ENCODE measurements at regions not wholly inside any gene's neighbourhood (a gene's known extent, or its start where the extent isn't known, plus 50 kb on each side); places are given as distances from the start of the nearest gene placed in this dataset.

DNA sequence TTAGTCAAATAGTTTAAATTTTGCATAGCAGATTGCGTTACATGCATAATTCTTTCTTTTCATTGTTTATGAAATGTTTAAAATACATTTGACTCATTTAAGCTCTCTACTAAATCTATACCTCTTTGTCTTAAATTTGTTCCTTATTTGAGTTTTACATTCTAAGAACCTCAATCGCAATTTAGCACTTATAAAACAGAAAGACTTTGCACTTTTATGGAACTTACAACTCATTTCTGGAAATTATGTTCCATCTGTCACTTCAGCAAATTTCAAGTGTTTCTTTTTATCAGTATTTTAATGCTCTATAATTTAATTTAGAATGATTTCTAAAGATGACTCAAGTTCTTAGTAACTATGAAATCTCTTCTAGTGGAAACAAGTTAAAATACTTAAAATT lies 1505.8 kb upstream of the SPRY2 start:
- ATAC-seq = no peak
- H3K36me3 Mint-ChIP-seq (ENCODE audit: low read depth) = no peaks in the 10 kb centered on the region
- H3K27me3 Mint-ChIP-seq (ENCODE audit: insufficient read depth, low read depth, poor library complexity) = no peaks in the 10 kb centered on the region
- no peak for DNase-seq (ENCODE audit: low spot score)
- Histone ChIP-seq H4K20me1 (replicated peaks; ENCODE audit: insufficient read depth) (no peaks in the 10 kb centered on the region), H3K27ac (ENCODE audit: low read depth) (no peak overlapping the region), H2AFZ (no peak overlapping the region), H3K4me3 (no peak overlapping the region), H3K36me3 (ENCODE audit: insufficient read depth) (no peaks in the 10 kb centered on the region), H3K4me1 (ENCODE audit: insufficient read depth) (peaks cover 7% of the 10 kb centered on the region), H3F3A (replicated peaks; ENCODE audit: low read depth) (no peaks in the 10 kb centered on the region), H3K9me2 (ENCODE audit: insufficient read depth) (no peaks in the 10 kb centered on the region), H3K4me2 (no peak overlapping the region), H3K27me3 (ENCODE audit: insufficient read depth) (no peaks in the 10 kb centered on the region), H3K79me2 (replicated peaks; ENCODE audit: insufficient read depth) (no peaks in the 10 kb centered on the region)
- no peak for TF ChIP-seq JUNB (IDR thresholded peaks at IDR 0.05; ENCODE audit: unreplicated experiment)
- TF ChIP-seq POLR2AphosphoS5 (IDR thresholded peaks at IDR 0.05; ENCODE audit: low read depth) = no peak
- TF ChIP-seq EZH2phosphoT487 (IDR thresholded peaks at IDR 0.05; ENCODE audit: unreplicated experiment) = no peak
- TF ChIP-seq EZH2 (IDR thresholded peaks at IDR 0.05; ENCODE audit: low read depth, unreplicated experiment) = no peak
- TF ChIP-seq, protein P1, sequence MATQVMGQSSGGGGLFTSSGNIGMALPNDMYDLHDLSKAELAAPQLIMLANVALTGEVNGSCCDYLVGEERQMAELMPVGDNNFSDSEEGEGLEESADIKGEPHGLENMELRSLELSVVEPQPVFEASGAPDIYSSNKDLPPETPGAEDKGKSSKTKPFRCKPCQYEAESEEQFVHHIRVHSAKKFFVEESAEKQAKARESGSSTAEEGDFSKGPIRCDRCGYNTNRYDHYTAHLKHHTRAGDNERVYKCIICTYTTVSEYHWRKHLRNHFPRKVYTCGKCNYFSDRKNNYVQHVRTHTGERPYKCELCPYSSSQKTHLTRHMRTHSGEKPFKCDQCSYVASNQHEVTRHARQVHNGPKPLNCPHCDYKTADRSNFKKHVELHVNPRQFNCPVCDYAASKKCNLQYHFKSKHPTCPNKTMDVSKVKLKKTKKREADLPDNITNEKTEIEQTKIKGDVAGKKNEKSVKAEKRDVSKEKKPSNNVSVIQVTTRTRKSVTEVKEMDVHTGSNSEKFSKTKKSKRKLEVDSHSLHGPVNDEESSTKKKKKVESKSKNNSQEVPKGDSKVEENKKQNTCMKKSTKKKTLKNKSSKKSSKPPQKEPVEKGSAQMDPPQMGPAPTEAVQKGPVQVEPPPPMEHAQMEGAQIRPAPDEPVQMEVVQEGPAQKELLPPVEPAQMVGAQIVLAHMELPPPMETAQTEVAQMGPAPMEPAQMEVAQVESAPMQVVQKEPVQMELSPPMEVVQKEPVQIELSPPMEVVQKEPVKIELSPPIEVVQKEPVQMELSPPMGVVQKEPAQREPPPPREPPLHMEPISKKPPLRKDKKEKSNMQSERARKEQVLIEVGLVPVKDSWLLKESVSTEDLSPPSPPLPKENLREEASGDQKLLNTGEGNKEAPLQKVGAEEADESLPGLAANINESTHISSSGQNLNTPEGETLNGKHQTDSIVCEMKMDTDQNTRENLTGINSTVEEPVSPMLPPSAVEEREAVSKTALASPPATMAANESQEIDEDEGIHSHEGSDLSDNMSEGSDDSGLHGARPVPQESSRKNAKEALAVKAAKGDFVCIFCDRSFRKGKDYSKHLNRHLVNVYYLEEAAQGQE (IDR thresholded peaks at IDR 0.05; ENCODE audit: unreplicated experiment) = no peak
- no peak for TF ChIP-seq STAT1 (IDR thresholded peaks at IDR 0.05; ENCODE audit: unreplicated experiment)
- TF ChIP-seq, protein P2, sequence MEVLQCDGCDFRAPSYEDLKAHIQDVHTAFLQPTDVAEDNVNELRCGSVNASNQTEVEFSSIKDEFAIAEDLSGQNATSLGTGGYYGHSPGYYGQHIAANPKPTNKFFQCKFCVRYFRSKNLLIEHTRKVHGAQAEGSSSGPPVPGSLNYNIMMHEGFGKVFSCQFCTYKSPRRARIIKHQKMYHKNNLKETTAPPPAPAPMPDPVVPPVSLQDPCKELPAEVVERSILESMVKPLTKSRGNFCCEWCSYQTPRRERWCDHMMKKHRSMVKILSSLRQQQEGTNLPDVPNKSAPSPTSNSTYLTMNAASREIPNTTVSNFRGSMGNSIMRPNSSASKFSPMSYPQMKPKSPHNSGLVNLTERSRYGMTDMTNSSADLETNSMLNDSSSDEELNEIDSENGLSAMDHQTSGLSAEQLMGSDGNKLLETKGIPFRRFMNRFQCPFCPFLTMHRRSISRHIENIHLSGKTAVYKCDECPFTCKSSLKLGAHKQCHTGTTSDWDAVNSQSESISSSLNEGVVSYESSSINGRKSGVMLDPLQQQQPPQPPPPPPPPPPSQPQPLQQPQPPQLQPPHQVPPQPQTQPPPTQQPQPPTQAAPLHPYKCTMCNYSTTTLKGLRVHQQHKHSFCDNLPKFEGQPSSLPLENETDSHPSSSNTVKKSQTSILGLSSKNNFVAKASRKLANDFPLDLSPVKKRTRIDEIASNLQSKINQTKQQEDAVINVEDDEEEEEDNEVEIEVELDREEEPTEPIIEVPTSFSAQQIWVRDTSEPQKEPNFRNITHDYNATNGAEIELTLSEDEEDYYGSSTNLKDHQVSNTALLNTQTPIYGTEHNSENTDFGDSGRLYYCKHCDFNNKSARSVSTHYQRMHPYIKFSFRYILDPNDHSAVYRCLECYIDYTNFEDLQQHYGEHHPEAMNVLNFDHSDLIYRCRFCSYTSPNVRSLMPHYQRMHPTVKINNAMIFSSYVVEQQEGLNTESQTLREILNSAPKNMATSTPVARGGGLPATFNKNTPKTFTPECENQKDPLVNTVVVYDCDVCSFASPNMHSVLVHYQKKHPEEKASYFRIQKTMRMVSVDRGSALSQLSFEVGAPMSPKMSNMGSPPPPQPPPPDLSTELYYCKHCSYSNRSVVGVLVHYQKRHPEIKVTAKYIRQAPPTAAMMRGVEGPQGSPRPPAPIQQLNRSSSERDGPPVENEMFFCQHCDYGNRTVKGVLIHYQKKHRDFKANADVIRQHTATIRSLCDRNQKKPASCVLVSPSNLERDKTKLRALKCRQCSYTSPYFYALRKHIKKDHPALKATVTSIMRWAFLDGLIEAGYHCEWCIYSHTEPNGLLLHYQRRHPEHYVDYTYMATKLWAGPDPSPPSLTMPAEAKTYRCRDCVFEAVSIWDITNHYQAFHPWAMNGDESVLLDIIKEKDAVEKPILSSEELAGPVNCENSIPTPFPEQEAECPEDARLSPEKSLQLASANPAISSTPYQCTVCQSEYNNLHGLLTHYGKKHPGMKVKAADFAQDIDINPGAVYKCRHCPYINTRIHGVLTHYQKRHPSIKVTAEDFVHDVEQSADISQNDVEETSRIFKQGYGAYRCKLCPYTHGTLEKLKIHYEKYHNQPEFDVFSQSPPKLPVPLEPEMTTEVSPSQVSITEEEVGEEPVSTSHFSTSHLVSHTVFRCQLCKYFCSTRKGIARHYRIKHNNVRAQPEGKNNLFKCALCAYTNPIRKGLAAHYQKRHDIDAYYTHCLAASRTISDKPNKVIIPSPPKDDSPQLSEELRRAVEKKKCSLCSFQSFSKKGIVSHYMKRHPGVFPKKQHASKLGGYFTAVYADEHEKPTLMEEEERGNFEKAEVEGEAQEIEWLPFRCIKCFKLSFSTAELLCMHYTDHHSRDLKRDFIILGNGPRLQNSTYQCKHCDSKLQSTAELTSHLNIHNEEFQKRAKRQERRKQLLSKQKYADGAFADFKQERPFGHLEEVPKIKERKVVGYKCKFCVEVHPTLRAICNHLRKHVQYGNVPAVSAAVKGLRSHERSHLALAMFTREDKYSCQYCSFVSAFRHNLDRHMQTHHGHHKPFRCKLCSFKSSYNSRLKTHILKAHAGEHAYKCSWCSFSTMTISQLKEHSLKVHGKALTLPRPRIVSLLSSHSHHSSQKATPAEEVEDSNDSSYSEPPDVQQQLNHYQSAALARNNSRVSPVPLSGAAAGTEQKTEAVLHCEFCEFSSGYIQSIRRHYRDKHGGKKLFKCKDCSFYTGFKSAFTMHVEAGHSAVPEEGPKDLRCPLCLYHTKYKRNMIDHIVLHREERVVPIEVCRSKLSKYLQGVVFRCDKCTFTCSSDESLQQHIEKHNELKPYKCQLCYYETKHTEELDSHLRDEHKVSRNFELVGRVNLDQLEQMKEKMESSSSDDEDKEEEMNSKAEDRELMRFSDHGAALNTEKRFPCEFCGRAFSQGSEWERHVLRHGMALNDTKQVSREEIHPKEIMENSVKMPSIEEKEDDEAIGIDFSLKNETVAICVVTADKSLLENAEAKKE (CRISPR knock-in tag; IDR thresholded peaks at IDR 0.05) = no peak
- TF ChIP-seq CREB1 (CRISPR knock-in tag; IDR thresholded peaks at IDR 0.05; ENCODE audit: low read depth) = no peak
- TF ChIP-seq, protein P3, sequence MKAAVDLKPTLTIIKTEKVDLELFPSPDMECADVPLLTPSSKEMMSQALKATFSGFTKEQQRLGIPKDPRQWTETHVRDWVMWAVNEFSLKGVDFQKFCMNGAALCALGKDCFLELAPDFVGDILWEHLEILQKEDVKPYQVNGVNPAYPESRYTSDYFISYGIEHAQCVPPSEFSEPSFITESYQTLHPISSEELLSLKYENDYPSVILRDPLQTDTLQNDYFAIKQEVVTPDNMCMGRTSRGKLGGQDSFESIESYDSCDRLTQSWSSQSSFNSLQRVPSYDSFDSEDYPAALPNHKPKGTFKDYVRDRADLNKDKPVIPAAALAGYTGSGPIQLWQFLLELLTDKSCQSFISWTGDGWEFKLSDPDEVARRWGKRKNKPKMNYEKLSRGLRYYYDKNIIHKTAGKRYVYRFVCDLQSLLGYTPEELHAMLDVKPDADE (IDR thresholded peaks at IDR 0.05) = no peak
- TF ChIP-seq, protein P4, sequence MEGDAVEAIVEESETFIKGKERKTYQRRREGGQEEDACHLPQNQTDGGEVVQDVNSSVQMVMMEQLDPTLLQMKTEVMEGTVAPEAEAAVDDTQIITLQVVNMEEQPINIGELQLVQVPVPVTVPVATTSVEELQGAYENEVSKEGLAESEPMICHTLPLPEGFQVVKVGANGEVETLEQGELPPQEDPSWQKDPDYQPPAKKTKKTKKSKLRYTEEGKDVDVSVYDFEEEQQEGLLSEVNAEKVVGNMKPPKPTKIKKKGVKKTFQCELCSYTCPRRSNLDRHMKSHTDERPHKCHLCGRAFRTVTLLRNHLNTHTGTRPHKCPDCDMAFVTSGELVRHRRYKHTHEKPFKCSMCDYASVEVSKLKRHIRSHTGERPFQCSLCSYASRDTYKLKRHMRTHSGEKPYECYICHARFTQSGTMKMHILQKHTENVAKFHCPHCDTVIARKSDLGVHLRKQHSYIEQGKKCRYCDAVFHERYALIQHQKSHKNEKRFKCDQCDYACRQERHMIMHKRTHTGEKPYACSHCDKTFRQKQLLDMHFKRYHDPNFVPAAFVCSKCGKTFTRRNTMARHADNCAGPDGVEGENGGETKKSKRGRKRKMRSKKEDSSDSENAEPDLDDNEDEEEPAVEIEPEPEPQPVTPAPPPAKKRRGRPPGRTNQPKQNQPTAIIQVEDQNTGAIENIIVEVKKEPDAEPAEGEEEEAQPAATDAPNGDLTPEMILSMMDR (conservative IDR thresholded peaks at IDR 0.05; ENCODE audit: low read depth in 2 of 2) = no peak
- no peak for TF ChIP-seq NANOG (IDR thresholded peaks at IDR 0.05; ENCODE audit: borderline replicate concordance)
- no peak for TF ChIP-seq ZNF331 (CRISPR knock-in tag; IDR thresholded peaks at IDR 0.05; ENCODE audit: low read depth)
- no peak for TF ChIP-seq ZNF114 (CRISPR knock-in tag; IDR thresholded peaks at IDR 0.05)
- no peak overlapping the region for H3K4me3 Mint-ChIP-seq
- H3K4me1 Mint-ChIP-seq = peaks cover 11% of the 10 kb centered on the region
- H3K9me3 Mint-ChIP-seq = no peaks in the 10 kb centered on the region
- no peak overlapping the region for H3K27ac Mint-ChIP-seq
